Chondrocyte (in vitro differentiated cells): ENCODE measurements at regions not wholly inside any gene's neighbourhood (a gene's known extent, or its start where the extent isn't known, plus 50 kb on each side); places are given as distances from the start of the nearest gene placed in this dataset.
"Not testable (repeated sequence)": the region's sequence is repeated elsewhere in the genome, so short reads cannot be mapped to it uniquely, and the experiment has no call there.

Experiments
- DNase-seq: peaks from one replicate; pipeline ENCODE4 v3.0.0; 2021; ENCODE audit warnings: mixed read lengths, low spot score
- H3K27ac Mint-ChIP-seq: one replicate; pipeline ENCODE4 v1.8.0; 2021; ENCODE audit warnings: mild to moderate bottlenecking, moderate library complexity, mixed read lengths; ENCODE audit not compliant: unreplicated experiment
- H3K27me3 Mint-ChIP-seq: 2 replicates; pipeline ENCODE4 v1.8.0; 2021; ENCODE audit warnings: low read depth, mixed read lengths
- H3K36me3 Mint-ChIP-seq: 2 replicates; pipeline ENCODE4 v1.8.0; 2021; ENCODE audit warnings: low read depth, mixed read lengths
- H3K4me1 Mint-ChIP-seq: 2 replicates; pipeline ENCODE4 v1.8.0; 2021; ENCODE audit warnings: low read depth, mild to moderate bottlenecking, mixed read lengths
- H3K4me3 Mint-ChIP-seq: one replicate; pipeline ENCODE4 v1.8.0; 2021; ENCODE audit warnings: mild to moderate bottlenecking, moderate library complexity, mixed read lengths; ENCODE audit not compliant: unreplicated experiment
- H3K9me3 Mint-ChIP-seq: 2 replicates; pipeline ENCODE4 v1.8.0; 2021; ENCODE audit warnings: low read depth, mixed read lengths
- TF ChIP-seq, protein P1 (sequence below): fragments of 200-600 bp; sonication (generic); IDR thresholded peaks from 2 replicates; pipeline ENCODE4 v1.5.0; 2021; ENCODE audit warnings: antibody characterized with exemption, mild to moderate bottlenecking, moderate library complexity

DNA sequence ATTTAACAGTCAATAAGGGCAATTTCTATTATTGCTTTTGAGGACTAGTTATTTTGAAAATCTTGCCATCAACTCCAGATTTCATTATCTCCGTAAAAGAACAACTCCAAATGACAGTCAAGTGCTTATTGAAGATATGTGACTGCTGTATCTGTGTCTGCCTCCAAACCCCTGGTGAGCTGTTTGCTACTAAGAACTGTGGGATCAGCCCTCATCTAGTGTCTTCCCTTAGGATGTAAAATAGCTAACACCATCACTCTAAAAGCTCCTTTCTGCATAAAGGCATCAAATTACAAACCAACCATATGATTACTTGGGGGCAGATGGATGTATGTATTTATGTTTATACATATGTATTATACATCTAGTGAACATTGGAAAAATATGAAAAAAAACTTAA lies 70.8 kb upstream of the SLC13A1 start:
- Mint-ChIP-seq H3K27me3 (peaks cover 2% of the 10 kb centered on the region), H3K36me3 (no peaks in the 10 kb centered on the region), H3K27ac (no peak overlapping the region), H3K4me3 (no peak overlapping the region), H3K9me3 (no peaks in the 10 kb centered on the region), H3K4me1 (no peaks in the 10 kb centered on the region)
- DNase-seq = no peak
- TF ChIP-seq, protein P1, sequence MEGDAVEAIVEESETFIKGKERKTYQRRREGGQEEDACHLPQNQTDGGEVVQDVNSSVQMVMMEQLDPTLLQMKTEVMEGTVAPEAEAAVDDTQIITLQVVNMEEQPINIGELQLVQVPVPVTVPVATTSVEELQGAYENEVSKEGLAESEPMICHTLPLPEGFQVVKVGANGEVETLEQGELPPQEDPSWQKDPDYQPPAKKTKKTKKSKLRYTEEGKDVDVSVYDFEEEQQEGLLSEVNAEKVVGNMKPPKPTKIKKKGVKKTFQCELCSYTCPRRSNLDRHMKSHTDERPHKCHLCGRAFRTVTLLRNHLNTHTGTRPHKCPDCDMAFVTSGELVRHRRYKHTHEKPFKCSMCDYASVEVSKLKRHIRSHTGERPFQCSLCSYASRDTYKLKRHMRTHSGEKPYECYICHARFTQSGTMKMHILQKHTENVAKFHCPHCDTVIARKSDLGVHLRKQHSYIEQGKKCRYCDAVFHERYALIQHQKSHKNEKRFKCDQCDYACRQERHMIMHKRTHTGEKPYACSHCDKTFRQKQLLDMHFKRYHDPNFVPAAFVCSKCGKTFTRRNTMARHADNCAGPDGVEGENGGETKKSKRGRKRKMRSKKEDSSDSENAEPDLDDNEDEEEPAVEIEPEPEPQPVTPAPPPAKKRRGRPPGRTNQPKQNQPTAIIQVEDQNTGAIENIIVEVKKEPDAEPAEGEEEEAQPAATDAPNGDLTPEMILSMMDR = no peak

DNA sequence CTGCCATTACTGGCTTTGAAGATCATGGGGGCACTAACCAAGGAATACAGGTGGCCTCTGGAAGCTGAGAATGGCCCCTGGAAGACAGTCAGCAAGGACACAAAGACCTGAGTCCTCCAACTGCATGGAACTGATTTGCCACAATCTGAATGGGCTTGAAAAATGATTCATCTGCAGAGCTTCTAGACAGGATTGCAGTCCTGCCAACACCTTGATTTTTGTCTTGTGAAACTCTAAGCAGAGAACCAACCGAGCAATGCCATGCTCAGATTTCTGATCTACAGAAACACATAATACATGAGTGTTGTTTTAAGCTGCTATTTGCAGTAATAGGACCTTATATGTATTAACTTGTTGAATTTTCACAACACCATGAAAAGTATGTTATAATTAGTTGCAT lies 66.1 kb upstream of the SLC13A1 start:
- H3K4me1 Mint-ChIP-seq = no peaks in the 10 kb centered on the region
- TF ChIP-seq, protein P1 = no peak
- no peaks in the 10 kb centered on the region for H3K36me3 Mint-ChIP-seq
- H3K27me3 Mint-ChIP-seq = no peaks in the 10 kb centered on the region
- H3K9me3 Mint-ChIP-seq = peaks cover 2% of the 10 kb centered on the region
- no peak overlapping the region for H3K27ac Mint-ChIP-seq
- H3K4me3 Mint-ChIP-seq = no peak overlapping the region
- DNase-seq = no peak

DNA sequence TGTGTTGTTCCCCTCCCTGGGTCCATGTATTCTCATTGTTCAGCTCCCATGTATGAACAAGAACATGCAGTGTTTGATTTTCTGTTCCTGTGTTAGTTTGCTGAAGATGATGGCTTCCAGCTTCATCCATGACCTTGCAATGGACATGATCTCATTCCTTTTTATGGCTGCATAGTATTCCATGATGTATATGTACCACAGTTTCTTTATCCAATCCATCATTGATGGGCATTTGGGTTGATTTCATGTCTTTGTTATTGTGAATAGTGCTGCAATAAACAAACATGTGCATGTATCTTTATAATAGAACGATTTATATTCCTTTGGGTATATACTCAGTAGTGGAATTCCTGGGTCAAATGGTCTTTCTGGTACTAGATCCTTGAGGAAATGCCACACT lies 65.1 kb upstream of the SLC13A1 start:
- H3K4me3 Mint-ChIP-seq, H3K36me3 Mint-ChIP-seq, DNase-seq, H3K27me3 Mint-ChIP-seq, H3K4me1 Mint-ChIP-seq, H3K27ac Mint-ChIP-seq, H3K9me3 Mint-ChIP-seq: not testable (repeated sequence)

DNA sequence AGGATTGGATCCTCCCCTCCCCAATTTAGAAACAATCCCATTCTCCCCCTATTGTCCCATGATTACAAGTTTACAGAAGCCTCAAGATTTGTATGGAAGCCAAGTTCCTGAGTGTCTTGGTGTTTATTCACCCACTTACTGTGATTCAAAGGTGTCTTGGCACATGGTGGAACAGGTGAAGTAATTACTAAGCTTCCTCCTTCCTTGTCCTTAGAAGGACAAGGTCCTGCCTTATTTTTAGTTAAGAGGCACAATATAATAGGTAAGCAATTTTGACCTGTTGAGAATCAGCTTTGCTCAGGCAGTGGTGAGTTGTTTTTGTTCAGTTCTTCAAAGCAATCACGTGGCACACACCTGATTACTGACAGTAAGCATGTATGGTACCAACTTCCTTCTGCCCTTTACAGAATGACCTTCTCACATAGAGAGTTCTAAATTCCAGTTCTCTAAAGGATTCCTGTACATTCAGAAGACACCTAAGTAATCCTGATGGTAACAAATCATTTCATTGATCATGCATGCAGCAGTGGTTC lies 60.7 kb upstream of the SLC13A1 start:
- TF ChIP-seq, protein P1 = no peak

DNA sequence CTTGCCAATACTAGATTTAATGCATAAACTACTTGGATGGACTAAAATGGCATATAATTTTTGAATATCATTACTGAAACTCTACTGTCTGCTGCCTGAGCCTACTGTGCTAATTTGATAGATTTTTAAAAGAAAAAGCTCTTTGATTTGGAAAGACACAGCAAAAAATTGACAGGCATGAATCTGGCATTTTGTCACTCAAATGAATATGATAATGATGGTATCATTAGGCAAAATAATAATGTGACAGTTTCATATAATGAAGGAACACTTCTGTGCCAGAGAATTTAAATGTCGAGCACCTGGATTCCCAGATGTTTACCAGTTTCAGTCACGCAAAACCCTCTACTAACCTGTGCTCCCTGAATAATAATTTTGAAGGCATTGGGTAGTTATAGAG lies 60.0 kb upstream of the SLC13A1 start:
- H3K36me3 Mint-ChIP-seq = no peaks in the 10 kb centered on the region
- TF ChIP-seq, protein P1 = no peak
- DNase-seq = no peak
- peaks cover 4% of the 10 kb centered on the region for H3K27me3 Mint-ChIP-seq
- no peak overlapping the region for H3K4me3 Mint-ChIP-seq
- H3K9me3 Mint-ChIP-seq = peaks cover 2% of the 10 kb centered on the region
- H3K27ac Mint-ChIP-seq = no peak overlapping the region
- H3K4me1 Mint-ChIP-seq = no peaks in the 10 kb centered on the region

More for the DNA sequence above, 60.7 kb upstream of the SLC13A1 start:
- H3K4me1 Mint-ChIP-seq = no peaks in the 10 kb centered on the region
- no peaks in the 10 kb centered on the region for H3K36me3 Mint-ChIP-seq
- no peak overlapping the region for H3K27ac Mint-ChIP-seq
- H3K4me3 Mint-ChIP-seq = no peak overlapping the region
- H3K27me3 Mint-ChIP-seq = peaks cover 4% of the 10 kb centered on the region
- peaks cover 2% of the 10 kb centered on the region for H3K9me3 Mint-ChIP-seq
- DNase-seq = no peak
